Cardiac fibroblast (primary cell): ENCODE measurements at regions not wholly inside any gene's neighbourhood (a gene's known extent, or its start where the extent isn't known, plus 50 kb on each side); places are given as distances from the start of the nearest gene placed in this dataset.

ENCODE experiments used
- DNase-seq, 2 donors: peaks; one replicate each; pipeline versions ENCODE4 v3.0.0 to v3.0.0-alpha.2; 2010; ENCODE audit warnings: low read depth in 2 of 2
- H3K4me3 ChIP-seq, 2 donors: replicated peaks in 1 of 2; 1 replicate in 1 of 2; 2 replicates in 1 of 2; pipeline ENCODE4 v1.5.1; 2011; ENCODE audit warnings: low read depth in 2 of 2, low read length in 2 of 2, mild to moderate bottlenecking in 2 of 2, moderate library complexity in 1 of 2
- CTCF ChIP-seq: IDR thresholded peaks from one replicate; pipeline ENCODE4 v1.5.1; 2011; ENCODE audit warnings: low read depth, mild to moderate bottlenecking, low read length, inconsistent platforms

- no peak for DNase-seq
- TF ChIP-seq CTCF, result no peak
- H3K4me3 ChIP-seq, result no peak overlapping the region
These were observed 719.3 kb downstream of the NR2F1-AS1 start for GRCh38 chr5:92861531-92862285.

GRCh38 chr5:92860061-92860460 is 721.0 kb downstream of the NR2F1-AS1 start:
- no peak for TF ChIP-seq CTCF
- DNase-seq, result no peak
- H3K4me3 ChIP-seq, result no peak overlapping the region

- TF ChIP-seq CTCF, result no peak
- no peak overlapping the region for H3K4me3 ChIP-seq
- DNase-seq, result no peak
These were observed 728.8 kb downstream of the NR2F1-AS1 start for GRCh38 chr5:92852219-92852618.

- no peak for TF ChIP-seq CTCF
- H3K4me3 ChIP-seq, result no peak overlapping the region
- DNase-seq, result no peak
These were observed 730.1 kb downstream of the NR2F1-AS1 start for GRCh38 chr5:92850886-92851285.

- DNase-seq, result no peak
- TF ChIP-seq CTCF, result no peak
These were observed 731.3 kb downstream of the NR2F1-AS1 start for GRCh38 chr5:92849756-92850155.

GRCh38 chr5:92841604-92842155 is 739.3 kb downstream of the NR2F1-AS1 start:
- TF ChIP-seq CTCF, result no peak
- H3K4me3 ChIP-seq, result no peak overlapping the region
- DNase-seq, result no peak

More at GRCh38 chr5:92849756-92850155, 731.3 kb downstream of the NR2F1-AS1 start:
- H3K4me3 ChIP-seq, result no peak overlapping the region

- peak; percentile 12 to 21 for DNase-seq
- H3K4me3 ChIP-seq, result no peak overlapping the region
- TF ChIP-seq CTCF, result no peak
These were observed 742.8 kb downstream of the NR2F1-AS1 start for GRCh38 chr5:92838253-92838652.
